ENCODE measurements at regions not wholly inside any gene's neighbourhood (a gene's known extent, or its start where the extent isn't known, plus 50 kb on each side); places are given as distances from the start of the nearest gene placed in this dataset.
A peak's percentile ranks its signal among the peaks of the same experiment; 100 is the strongest.

GRCh38 chr10:29850371-29850770, 209.0 kb downstream of the JCAD start:
- no peak overlapping the region for H3K4me3 ChIP-seq (replicated peaks in 1 of 2; ENCODE audit: low read depth in 2 of 2, low read length in 2 of 2)
- DNase-seq (ENCODE audit: low read depth in 2 of 2), result no peak
- no peak for TF ChIP-seq CTCF (IDR thresholded peaks at IDR 0.05; ENCODE audit: low read depth, low read length)

GRCh38 chr10:29849886-29850285, 209.5 kb downstream of the JCAD start:
- H3K4me3 ChIP-seq (replicated peaks in 1 of 2; ENCODE audit: low read depth in 2 of 2, low read length in 2 of 2), result no peak overlapping the region
- TF ChIP-seq CTCF (IDR thresholded peaks at IDR 0.05; ENCODE audit: low read depth, low read length), result no peak
- DNase-seq (ENCODE audit: low read depth in 2 of 2), result peak in 1 of 2 donors; percentile 9

- no peak for TF ChIP-seq CTCF (IDR thresholded peaks at IDR 0.05; ENCODE audit: low read depth, low read length)
- peak; percentile 64 to 86 for DNase-seq (ENCODE audit: low read depth in 2 of 2)
- peak overlapping the region; percentile 26 to 27 for H3K4me3 ChIP-seq (replicated peaks in 1 of 2; ENCODE audit: low read depth in 2 of 2, low read length in 2 of 2)
Observed at GRCh38 chr10:29849126-29849833, 210.1 kb downstream of the JCAD start.

- TF ChIP-seq CTCF (IDR thresholded peaks at IDR 0.05; ENCODE audit: low read depth, low read length), result no peak
- DNase-seq (ENCODE audit: low read depth in 2 of 2), result no peak
- H3K4me3 ChIP-seq (replicated peaks in 1 of 2; ENCODE audit: low read depth in 2 of 2, low read length in 2 of 2), result no peak overlapping the region
Observed at GRCh38 chr10:29846881-29847280, 212.1 kb upstream of the SVIL start.

GRCh38 chr10:29845166-29845565, 210.4 kb upstream of the SVIL start:
- no peak for DNase-seq (ENCODE audit: low read depth in 2 of 2)

GRCh38 chr10:29843143-29843542, 208.4 kb upstream of the SVIL start:
- no peak for TF ChIP-seq CTCF (IDR thresholded peaks at IDR 0.05; ENCODE audit: low read depth, low read length)
- no peak for DNase-seq (ENCODE audit: low read depth in 2 of 2)

More at GRCh38 chr10:29845166-29845565, 210.4 kb upstream of the SVIL start:
- H3K4me3 ChIP-seq (replicated peaks in 1 of 2; ENCODE audit: low read depth in 2 of 2, low read length in 2 of 2), result no peak overlapping the region
- TF ChIP-seq CTCF (IDR thresholded peaks at IDR 0.05; ENCODE audit: low read depth, low read length), result no peak

More at GRCh38 chr10:29843143-29843542, 208.4 kb upstream of the SVIL start:
- H3K4me3 ChIP-seq (replicated peaks in 1 of 2; ENCODE audit: low read depth in 2 of 2, low read length in 2 of 2), result no peak overlapping the region

Measured in cardiac fibroblast (primary cell).